Chondrocyte (in vitro differentiated cells): ENCODE measurements at regions not wholly inside any gene's neighbourhood (a gene's known extent, or its start where the extent isn't known, plus 50 kb on each side); places are given as distances from the start of the nearest gene placed in this dataset.

Experiments
- DNase-seq: peaks from one replicate; pipeline ENCODE4 v3.0.0; 2021; ENCODE audit warnings: mixed read lengths, low spot score
- H3K27ac Mint-ChIP-seq: one replicate; pipeline ENCODE4 v1.8.0; 2021; ENCODE audit warnings: mild to moderate bottlenecking, moderate library complexity, mixed read lengths; ENCODE audit not compliant: unreplicated experiment
- H3K27me3 Mint-ChIP-seq: 2 replicates; pipeline ENCODE4 v1.8.0; 2021; ENCODE audit warnings: low read depth, mixed read lengths
- H3K36me3 Mint-ChIP-seq: 2 replicates; pipeline ENCODE4 v1.8.0; 2021; ENCODE audit warnings: low read depth, mixed read lengths
- H3K4me1 Mint-ChIP-seq: 2 replicates; pipeline ENCODE4 v1.8.0; 2021; ENCODE audit warnings: low read depth, mild to moderate bottlenecking, mixed read lengths
- H3K4me3 Mint-ChIP-seq: one replicate; pipeline ENCODE4 v1.8.0; 2021; ENCODE audit warnings: mild to moderate bottlenecking, moderate library complexity, mixed read lengths; ENCODE audit not compliant: unreplicated experiment
- H3K9me3 Mint-ChIP-seq: 2 replicates; pipeline ENCODE4 v1.8.0; 2021; ENCODE audit warnings: low read depth, mixed read lengths
- CTCF ChIP-seq: fragments of 200-600 bp; sonication (generic); IDR thresholded peaks from 2 replicates; pipeline ENCODE4 v1.5.0; 2021; ENCODE audit warnings: antibody characterized with exemption, mild to moderate bottlenecking, moderate library complexity

DNA sequence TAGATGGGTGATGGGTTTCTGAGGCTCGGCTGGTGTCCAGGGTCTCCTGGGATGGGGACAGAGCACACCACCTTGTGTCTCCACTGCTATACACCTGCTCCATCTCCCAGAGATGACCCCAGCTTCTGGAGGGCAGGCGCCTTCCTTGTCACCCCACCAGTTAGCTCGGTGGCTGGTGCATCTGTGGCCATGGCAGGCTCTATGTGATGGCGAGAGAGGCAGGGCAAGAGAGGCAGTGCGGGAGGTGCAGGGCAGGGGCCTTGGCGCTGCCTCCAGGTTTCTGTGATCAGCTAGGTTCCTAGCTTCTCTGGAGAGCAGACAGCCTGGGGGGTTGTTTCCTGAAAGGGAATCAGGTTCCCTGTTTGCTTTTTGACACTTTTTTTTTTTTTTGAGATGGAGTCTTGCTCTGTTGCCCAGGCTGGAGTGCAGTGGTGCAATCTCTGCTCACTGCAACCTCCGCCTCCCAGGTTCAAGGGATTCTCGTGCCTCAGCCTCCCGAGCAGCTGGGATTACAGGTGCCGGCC, 69.0 kb upstream of the ZNF536 start:
- peaks cover 3% of the 10 kb centered on the region for H3K9me3 Mint-ChIP-seq

GRCh38 chr19:30304540-30304939, 67.6 kb upstream of the ZNF536 start:
- Mint-ChIP-seq H3K27ac (no peak overlapping the region), H3K27me3 (peaks cover 5% of the 10 kb centered on the region), H3K36me3 (no peaks in the 10 kb centered on the region), H3K4me3 (no peak overlapping the region), H3K4me1 (no peaks in the 10 kb centered on the region), H3K9me3 (peaks cover 3% of the 10 kb centered on the region)
- no peak for TF ChIP-seq CTCF
- no peak for DNase-seq

More for the DNA sequence above, 69.0 kb upstream of the ZNF536 start:
- Mint-ChIP-seq H3K4me3 (no peak overlapping the region), H3K27ac (no peak overlapping the region), H3K36me3 (no peaks in the 10 kb centered on the region), H3K4me1 (no peaks in the 10 kb centered on the region), H3K27me3 (peaks cover 5% of the 10 kb centered on the region)
- no peak for TF ChIP-seq CTCF
- DNase-seq = no peak

DNA sequence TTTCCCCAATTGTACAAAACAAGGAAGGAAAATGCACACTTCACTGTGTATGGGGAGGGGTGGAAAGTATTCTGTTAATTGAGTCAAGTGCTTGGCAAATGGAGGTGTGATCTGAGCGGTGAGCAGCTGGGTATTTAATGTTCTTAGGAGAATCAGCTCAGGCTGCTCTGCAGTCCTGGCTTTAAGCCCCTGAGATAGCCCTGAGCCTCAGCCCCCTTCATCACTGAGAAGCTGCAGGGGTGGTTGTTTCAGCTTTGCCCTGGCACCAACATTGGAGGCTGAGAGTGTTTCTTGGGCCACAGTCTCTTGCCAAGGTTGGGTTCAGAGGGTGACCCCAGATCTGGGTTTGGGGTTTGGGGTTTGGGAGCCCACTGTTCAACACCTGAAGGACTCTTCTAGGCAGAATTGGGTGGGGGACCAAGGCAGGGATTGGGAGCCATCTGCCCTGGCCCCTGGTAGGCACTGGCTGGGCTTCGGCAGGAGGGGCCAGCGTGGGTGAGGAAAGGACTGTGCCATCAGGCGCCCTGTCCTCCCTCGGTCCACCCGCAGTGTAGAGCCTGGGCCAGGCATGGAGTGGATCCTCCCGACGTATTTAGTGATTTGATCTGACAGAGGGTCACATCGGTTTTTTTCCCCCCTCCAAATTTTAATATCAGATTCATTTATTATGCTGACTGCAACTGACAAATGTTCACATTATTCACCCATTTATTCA, 66.7 kb upstream of the ZNF536 start:
- no peak overlapping the region for H3K27ac Mint-ChIP-seq
- peaks cover 3% of the 10 kb centered on the region for H3K27me3 Mint-ChIP-seq
- H3K4me1 Mint-ChIP-seq = no peaks in the 10 kb centered on the region
- no peak overlapping the region for H3K4me3 Mint-ChIP-seq
- no peaks in the 10 kb centered on the region for H3K36me3 Mint-ChIP-seq
- no peak for TF ChIP-seq CTCF
- peaks cover 3% of the 10 kb centered on the region for H3K9me3 Mint-ChIP-seq
- no peak for DNase-seq

DNA sequence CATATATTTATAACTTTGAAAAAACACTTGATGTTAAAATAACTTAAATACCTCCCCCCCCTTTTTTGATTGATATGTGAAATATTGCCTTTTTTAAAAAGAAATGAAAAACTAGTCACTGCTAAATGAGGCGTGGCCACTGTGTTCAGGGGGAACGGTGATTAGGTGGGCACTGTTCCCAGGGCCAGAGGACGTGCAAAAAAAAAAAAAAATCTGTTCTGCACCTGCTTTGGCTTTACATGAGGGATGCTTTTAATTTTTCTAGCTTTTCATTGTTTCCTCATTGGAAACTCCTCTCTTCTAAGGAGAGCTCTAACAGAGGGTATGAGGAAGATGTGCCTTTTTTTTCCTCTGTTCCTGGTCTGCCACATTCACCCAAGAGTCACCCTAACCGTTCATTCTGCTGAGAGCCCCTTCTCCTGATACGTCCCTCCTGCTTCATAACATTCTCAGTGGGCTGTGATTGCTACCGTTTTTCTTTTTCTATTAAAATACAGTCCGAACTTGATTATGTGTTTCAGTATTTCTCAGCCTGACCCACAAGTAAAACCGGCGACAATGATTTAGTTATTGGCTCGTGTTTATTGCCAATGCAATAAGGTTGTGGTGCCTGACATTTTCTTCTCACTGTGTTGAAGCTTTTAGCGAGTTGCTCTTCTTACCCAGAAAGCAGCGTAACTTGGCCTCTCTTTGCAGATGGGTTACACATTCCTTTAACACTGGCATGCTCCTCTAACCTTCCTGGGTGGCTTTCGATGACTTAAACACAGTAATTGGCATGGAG, 64.8 kb upstream of the ZNF536 start:
- no peak overlapping the region for H3K4me3 Mint-ChIP-seq
- no peak overlapping the region for H3K27ac Mint-ChIP-seq
- no peak for TF ChIP-seq CTCF
- peaks cover 3% of the 10 kb centered on the region for H3K9me3 Mint-ChIP-seq
- H3K27me3 Mint-ChIP-seq = peaks cover 3% of the 10 kb centered on the region
- no peaks in the 10 kb centered on the region for H3K36me3 Mint-ChIP-seq
- no peaks in the 10 kb centered on the region for H3K4me1 Mint-ChIP-seq
- DNase-seq = no peak

GRCh38 chr19:30309176-30309575, 63.0 kb upstream of the ZNF536 start:
- Mint-ChIP-seq H3K36me3 (no peaks in the 10 kb centered on the region), H3K27ac (no peak overlapping the region), H3K27me3 (peaks cover 3% of the 10 kb centered on the region), H3K4me3 (no peak overlapping the region), H3K4me1 (no peaks in the 10 kb centered on the region), H3K9me3 (peaks cover 3% of the 10 kb centered on the region)
- no peak for TF ChIP-seq CTCF
- DNase-seq = no peak
